ENCODE measurements at regions not wholly inside any gene's neighbourhood (a gene's known extent, or its start where the extent isn't known, plus 50 kb on each side); places are given as distances from the start of the nearest gene placed in this dataset.

DNA sequence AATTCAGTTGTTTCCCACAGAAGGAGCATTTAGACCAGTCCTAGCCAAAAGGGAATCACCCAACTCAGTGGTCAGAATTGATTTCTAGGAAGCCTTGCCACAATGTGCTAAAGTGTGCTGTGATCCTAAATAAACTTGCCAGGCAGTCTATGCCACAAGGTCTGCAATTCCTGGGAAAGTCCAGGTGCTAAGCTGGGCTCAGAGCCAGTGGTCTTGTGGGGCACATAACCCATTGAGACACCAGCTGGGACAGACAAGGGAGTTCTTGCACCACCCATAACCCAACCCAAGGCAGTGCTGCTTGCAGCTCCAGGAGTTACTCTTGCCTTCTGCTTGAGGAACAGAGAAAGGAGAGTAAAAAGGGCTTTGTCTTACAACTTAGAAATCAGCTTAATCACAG is 489.5 kb upstream of the SPRY2 start:
- no peak overlapping the region for H3K4me3 ChIP-seq (ENCODE audit: low read length in 3 of 3)
- H3K9ac ChIP-seq (ENCODE audit: low read length in 3 of 3) = no peak overlapping the region
- peaks cover 0 to 8% (median 3%) of the 10 kb centered on the region in 3 donors for H3K9me3 ChIP-seq (ENCODE audit: control insufficient read depth in 2 of 3, insufficient read depth in 1 of 3, low read length in 3 of 3)
- no peak overlapping the region for H3K27ac ChIP-seq (ENCODE audit: low read depth in 2 of 2, low read length in 2 of 2)
- DNase-seq (no peak), FAIRE-seq (no peak)
- no peaks in the 10 kb centered on the region for H3K4me1 ChIP-seq (ENCODE audit: control insufficient read depth in 2 of 3, insufficient read depth in 2 of 3, low read depth in 1 of 3, low read length in 3 of 3)
- no peaks in the 10 kb centered on the region for H3K27me3 ChIP-seq (ENCODE audit: control insufficient read depth, insufficient read depth, low read length)
- TF ChIP-seq, protein P1, sequence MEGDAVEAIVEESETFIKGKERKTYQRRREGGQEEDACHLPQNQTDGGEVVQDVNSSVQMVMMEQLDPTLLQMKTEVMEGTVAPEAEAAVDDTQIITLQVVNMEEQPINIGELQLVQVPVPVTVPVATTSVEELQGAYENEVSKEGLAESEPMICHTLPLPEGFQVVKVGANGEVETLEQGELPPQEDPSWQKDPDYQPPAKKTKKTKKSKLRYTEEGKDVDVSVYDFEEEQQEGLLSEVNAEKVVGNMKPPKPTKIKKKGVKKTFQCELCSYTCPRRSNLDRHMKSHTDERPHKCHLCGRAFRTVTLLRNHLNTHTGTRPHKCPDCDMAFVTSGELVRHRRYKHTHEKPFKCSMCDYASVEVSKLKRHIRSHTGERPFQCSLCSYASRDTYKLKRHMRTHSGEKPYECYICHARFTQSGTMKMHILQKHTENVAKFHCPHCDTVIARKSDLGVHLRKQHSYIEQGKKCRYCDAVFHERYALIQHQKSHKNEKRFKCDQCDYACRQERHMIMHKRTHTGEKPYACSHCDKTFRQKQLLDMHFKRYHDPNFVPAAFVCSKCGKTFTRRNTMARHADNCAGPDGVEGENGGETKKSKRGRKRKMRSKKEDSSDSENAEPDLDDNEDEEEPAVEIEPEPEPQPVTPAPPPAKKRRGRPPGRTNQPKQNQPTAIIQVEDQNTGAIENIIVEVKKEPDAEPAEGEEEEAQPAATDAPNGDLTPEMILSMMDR (IDR thresholded peaks at IDR 0.05; ENCODE audit: borderline replicate concordance, extremely low read depth, insufficient read depth) = no peak
- intact Hi-C loops (cut with DNase I) = no loop called here
- H3K36me3 ChIP-seq (ENCODE audit: control insufficient read depth in 2 of 3, insufficient read depth in 3 of 3, low read length in 3 of 3) = no peaks in the 10 kb centered on the region

DNA sequence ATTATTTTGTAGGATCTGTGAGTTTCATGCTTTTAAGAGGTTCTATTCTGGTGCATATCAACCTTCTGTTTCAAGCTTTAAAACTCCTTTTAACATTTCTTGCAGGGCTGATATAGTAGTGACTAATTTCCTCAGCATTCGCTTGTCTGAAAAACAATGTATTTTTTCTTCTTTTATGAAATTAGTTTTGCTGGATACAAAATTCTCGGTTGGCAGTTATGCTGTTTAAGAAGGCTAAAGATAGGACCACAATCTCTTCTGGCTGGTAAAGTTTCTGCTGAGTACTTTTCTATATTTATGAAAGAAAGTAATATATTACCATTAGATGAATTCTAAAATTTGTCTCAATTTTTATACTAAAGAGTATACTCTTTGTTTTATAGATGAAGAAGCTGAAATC is 487.8 kb upstream of the SPRY2 start:
- H3K27ac ChIP-seq (ENCODE audit: low read depth in 2 of 2, low read length in 2 of 2) = no peak overlapping the region
- H3K9ac ChIP-seq (ENCODE audit: low read length in 3 of 3) = no peak overlapping the region
- H3K36me3 ChIP-seq (ENCODE audit: control insufficient read depth in 2 of 3, insufficient read depth in 3 of 3, low read length in 3 of 3) = no peaks in the 10 kb centered on the region
- FAIRE-seq (no peak), DNase-seq (no peak)
- peaks cover 0 to 4% (median 3%) of the 10 kb centered on the region in 3 donors for H3K9me3 ChIP-seq (ENCODE audit: control insufficient read depth in 2 of 3, insufficient read depth in 1 of 3, low read length in 3 of 3)
- H3K27me3 ChIP-seq (ENCODE audit: control insufficient read depth, insufficient read depth, low read length) = no peaks in the 10 kb centered on the region
- intact Hi-C loops (cut with DNase I) = no loop called here
- no peak overlapping the region for H3K4me3 ChIP-seq (ENCODE audit: low read length in 3 of 3)
- H3K4me1 ChIP-seq (ENCODE audit: control insufficient read depth in 2 of 3, insufficient read depth in 2 of 3, low read depth in 1 of 3, low read length in 3 of 3) = no peaks in the 10 kb centered on the region
- TF ChIP-seq, protein P1 (IDR thresholded peaks at IDR 0.05; ENCODE audit: borderline replicate concordance, extremely low read depth, insufficient read depth) = no peak

DNA sequence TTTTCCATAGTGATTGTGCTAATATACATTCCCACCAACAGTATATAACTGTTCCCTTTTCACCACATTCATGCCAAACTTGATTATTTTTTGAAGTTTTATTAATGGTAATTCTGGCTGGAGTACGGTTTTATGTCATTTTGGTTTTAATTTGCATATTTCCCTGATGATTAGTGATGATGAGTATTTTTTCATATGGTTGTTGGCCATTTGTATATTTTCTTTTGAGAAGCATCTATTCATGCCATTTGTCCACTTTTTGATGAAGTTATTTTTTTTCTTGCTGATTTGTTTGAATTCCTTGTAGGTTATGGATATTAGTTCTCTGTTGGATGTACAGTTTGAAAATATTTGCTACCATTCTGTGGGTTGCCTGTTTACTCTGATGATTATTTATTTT is 484.4 kb upstream of the SPRY2 start:
- H3K4me1 ChIP-seq (ENCODE audit: control insufficient read depth in 2 of 3, insufficient read depth in 2 of 3, low read depth in 1 of 3, low read length in 3 of 3) = no peaks in the 10 kb centered on the region
- no peak overlapping the region for H3K4me3 ChIP-seq (ENCODE audit: low read length in 3 of 3)
- no peaks in the 10 kb centered on the region for H3K27me3 ChIP-seq (ENCODE audit: control insufficient read depth, insufficient read depth, low read length)
- H3K9me3 ChIP-seq (ENCODE audit: control insufficient read depth in 2 of 3, insufficient read depth in 1 of 3, low read length in 3 of 3) = peaks cover 0 to 4% (median 3%) of the 10 kb centered on the region in 3 donors
- intact Hi-C loops (cut with DNase I) = no loop called here
- H3K27ac ChIP-seq (ENCODE audit: low read depth in 2 of 2, low read length in 2 of 2) = no peak overlapping the region
- DNase-seq (no peak), FAIRE-seq (no peak)
- TF ChIP-seq, protein P1 (IDR thresholded peaks at IDR 0.05; ENCODE audit: borderline replicate concordance, extremely low read depth, insufficient read depth) = no peak
- H3K36me3 ChIP-seq (ENCODE audit: control insufficient read depth in 2 of 3, insufficient read depth in 3 of 3, low read length in 3 of 3) = no peaks in the 10 kb centered on the region
- H3K9ac ChIP-seq (ENCODE audit: low read length in 3 of 3) = no peak overlapping the region

GRCh38 chr13:80824229-80824628 is 483.3 kb upstream of the SPRY2 start:
- TF ChIP-seq, protein P1 (IDR thresholded peaks at IDR 0.05; ENCODE audit: borderline replicate concordance, extremely low read depth, insufficient read depth) = no peak
- Histone ChIP-seq H3K9me3 (ENCODE audit: control insufficient read depth in 2 of 3, insufficient read depth in 1 of 3, low read length in 3 of 3) (peaks cover 0 to 3% (median 1%) of the 10 kb centered on the region in 3 donors), H3K27ac (ENCODE audit: low read depth in 2 of 2, low read length in 2 of 2) (no peak overlapping the region), H3K9ac (ENCODE audit: low read length in 3 of 3) (no peak overlapping the region), H3K4me1 (ENCODE audit: control insufficient read depth in 2 of 3, insufficient read depth in 2 of 3, low read depth in 1 of 3, low read length in 3 of 3) (no peaks in the 10 kb centered on the region), H3K4me3 (ENCODE audit: low read length in 3 of 3) (no peak overlapping the region), H3K36me3 (ENCODE audit: control insufficient read depth in 2 of 3, insufficient read depth in 3 of 3, low read length in 3 of 3) (no peaks in the 10 kb centered on the region), H3K27me3 (ENCODE audit: control insufficient read depth, insufficient read depth, low read length) (no peaks in the 10 kb centered on the region)
- intact Hi-C loops (cut with DNase I) = no loop called here
- DNase-seq (peak in 1 of 5 donors; percentile 0), FAIRE-seq (no peak)
